A673 (cell line): ENCODE measurements at regions not wholly inside any gene's neighbourhood (a gene's known extent, or its start where the extent isn't known, plus 50 kb on each side); places are given as distances from the start of the nearest gene placed in this dataset.

ENCODE experiments used
- BruUV-seq: library from RNA; stranded (reverse); fragments of 400-500 nt; replicated peaks from 2 replicates; lab custom pipeline; 2021; lab: Mats Ljungman, UMichigan
- CTCF ChIA-PET: fragments of 300-600 bp; sonication (Branson Sonifier 250); formaldehyde crosslinking; loops from one replicate; lab custom pipeline; 2022; ENCODE audit warnings: antibody characterized with exemption; lab: Charles Lee
- POLR2A ChIA-PET: fragments of 300-600 bp; sonication (Branson Sonifier 250); formaldehyde crosslinking; loops from one replicate; lab custom pipeline; 2022; ENCODE audit warnings: antibody characterized with exemption; ENCODE audit not compliant: low non-redundant PET; lab: Charles Lee
- DNase-seq: peaks from one replicate; pipeline ENCODE4 v3.0.0-alpha.2; 2015; ENCODE audit warnings: low spot score
- H3K27ac ChIP-seq: fragments of 200-600 bp; sonication (generic); 2 replicates; pipeline ENCODE4 v1.5.1; 2016; ENCODE audit warnings: mixed run types, low read depth, mild to moderate bottlenecking, mixed read lengths, antibody characterized with exemption, low read length; ENCODE audit not compliant: poor library complexity, severe bottlenecking
- H3K27me3 ChIP-seq: fragments of 200-600 bp; sonication (generic); replicated peaks from 2 replicates; pipeline ENCODE4 v1.6.1; 2017; ENCODE audit warnings: mixed run types, low read depth, mild to moderate bottlenecking, mixed read lengths, antibody characterized with exemption, low read length; ENCODE audit not compliant: insufficient read depth, poor library complexity
- H3K36me3 ChIP-seq: fragments of 200-600 bp; sonication (generic); 2 replicates; pipeline ENCODE4 v1.6.1; 2016; ENCODE audit warnings: mixed run types, mild to moderate bottlenecking, mixed read lengths, antibody characterized with exemption, low read length; ENCODE audit not compliant: insufficient read depth, poor library complexity, severe bottlenecking
- H3K4me1 ChIP-seq: fragments of 200-600 bp; sonication (generic); 2 replicates; pipeline ENCODE4 v1.6.1; 2017; ENCODE audit warnings: mixed run types, mild to moderate bottlenecking, mixed read lengths, antibody characterized with exemption, low read length; ENCODE audit not compliant: insufficient read depth, poor library complexity, severe bottlenecking
- H3K4me3 ChIP-seq: fragments of 200-600 bp; sonication (generic); 2 replicates; pipeline ENCODE4 v1.5.1; 2016; ENCODE audit warnings: low read depth, mixed run types, mild to moderate bottlenecking, mixed read lengths, low read length; ENCODE audit not compliant: poor library complexity, severe bottlenecking
- H3K9me3 ChIP-seq: fragments of 200-600 bp; sonication (generic); 2 replicates; pipeline ENCODE4 v1.6.1; 2016; ENCODE audit warnings: mixed run types, low read depth, mild to moderate bottlenecking, mixed read lengths, antibody characterized with exemption, low read length; ENCODE audit not compliant: poor library complexity, severe bottlenecking
- CTCF ChIP-seq: fragments of 300-800, 200-600 bp; sonication (generic); conservative IDR thresholded peaks from 2 replicates; pipeline ENCODE4 v1.5.1; 2017; ENCODE audit warnings: low read depth, mild to moderate bottlenecking, antibody characterized with exemption, low read length, moderate library complexity, mixed read lengths
- EZH2 ChIP-seq: fragments of 200-600 bp; sonication (generic); IDR thresholded peaks from 2 replicates; pipeline ENCODE4 v1.6.1; 2017; ENCODE audit warnings: borderline replicate concordance, low read depth, mild to moderate bottlenecking, mixed read lengths, antibody characterized with exemption, low read length; ENCODE audit not compliant: poor library complexity, severe bottlenecking
- intact Hi-C: fragments of 100-400 bp; cut with micrococcal nuclease; formaldehyde crosslinking; loops from one replicate; pipeline ENCODE4 v1.10.0; 2022; ENCODE audit not compliant: unreplicated experiment

DNA sequence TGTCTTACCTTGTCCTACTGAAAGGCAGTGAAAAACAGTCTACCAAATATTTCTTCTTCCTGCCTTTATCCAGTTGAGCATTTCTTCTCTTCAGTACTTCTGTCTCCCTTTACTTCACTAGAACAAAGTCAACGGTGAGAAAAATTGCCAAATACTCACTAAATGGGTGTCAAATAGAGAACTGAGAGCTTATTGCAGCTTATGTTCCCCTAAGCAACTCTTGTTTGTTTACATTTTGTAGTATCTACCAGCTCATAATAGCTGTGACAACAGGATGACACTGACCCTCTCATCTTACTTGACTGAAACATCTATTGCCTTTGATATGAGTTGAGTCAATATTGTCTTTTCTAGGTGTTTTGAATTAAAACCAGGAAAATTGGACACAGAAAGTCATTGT lies 327.9 kb upstream of the SORCS1 start:
- Histone ChIP-seq H3K4me3 (no peak overlapping the region), H3K9me3 (no peaks in the 10 kb centered on the region), H3K36me3 (no peaks in the 10 kb centered on the region), H3K27ac (no peak overlapping the region), H3K4me1 (no peaks in the 10 kb centered on the region), H3K27me3 (no peaks in the 10 kb centered on the region)
- TF ChIP-seq CTCF, result no peak
- TF ChIP-seq EZH2, result no peak
- no peak for DNase-seq
- intact Hi-C loops, result no loop called here
- no TSS peak for BruUV-seq
- ChIA-PET POLR2A (no interaction called here), CTCF (no interaction called here)

DNA sequence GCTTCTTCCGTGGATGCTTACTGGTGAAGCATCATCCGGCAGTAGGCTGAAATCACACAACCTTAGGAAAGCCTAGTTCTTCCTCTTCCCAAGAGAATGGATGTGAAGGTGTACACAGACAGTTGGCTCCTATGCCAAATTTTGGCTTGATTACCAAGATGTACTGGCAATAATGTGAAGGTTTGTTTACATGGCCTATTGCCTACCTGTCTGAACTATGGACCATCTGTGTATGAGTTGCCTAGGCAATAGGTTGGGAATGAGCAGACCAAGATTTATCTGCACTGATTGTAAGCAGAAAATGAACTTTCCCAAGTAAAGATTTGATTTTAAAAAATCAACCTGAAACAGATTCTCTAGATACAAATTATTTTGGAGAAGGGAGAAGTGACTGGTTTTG lies 325.9 kb upstream of the SORCS1 start:
- BruUV-seq, result no TSS peak
- H3K4me1 ChIP-seq, result no peaks in the 10 kb centered on the region
- no peak overlapping the region for H3K27ac ChIP-seq
- ChIA-PET CTCF (no interaction called here), POLR2A (no interaction called here)
- no peaks in the 10 kb centered on the region for H3K27me3 ChIP-seq
- H3K9me3 ChIP-seq, result no peaks in the 10 kb centered on the region
- no peak overlapping the region for H3K4me3 ChIP-seq
- no peak for DNase-seq
- no peak for TF ChIP-seq CTCF
- TF ChIP-seq EZH2, result no peak
- intact Hi-C loops, result no loop called here
- H3K36me3 ChIP-seq, result no peaks in the 10 kb centered on the region

GRCh38 chr10:107487284-107487683 lies 322.8 kb upstream of the SORCS1 start:
- intact Hi-C loops, result no loop called here
- CTCF ChIA-PET, result no interaction called here
- TF ChIP-seq EZH2 (no peak), CTCF (no peak)

More at GRCh38 chr10:107487284-107487683, 322.8 kb upstream of the SORCS1 start:
- Histone ChIP-seq H3K27ac (no peak overlapping the region), H3K4me3 (no peak overlapping the region), H3K4me1 (no peaks in the 10 kb centered on the region), H3K9me3 (no peaks in the 10 kb centered on the region), H3K36me3 (no peaks in the 10 kb centered on the region), H3K27me3 (no peaks in the 10 kb centered on the region)
- no TSS peak for BruUV-seq
- DNase-seq, result no peak
- POLR2A ChIA-PET, result no interaction called here
